Spleen (tissue), 7 donors: ENCODE measurements at regions not wholly inside any gene's neighbourhood (a gene's known extent, or its start where the extent isn't known, plus 50 kb on each side); places are given as distances from the start of the nearest gene placed in this dataset.

Source experiments
- CTCF ChIP-seq, 11 experiments: fragments of 200-600 bp in 7 of 11; fragments of 450-650 bp in 4 of 11; sonication (generic) in 4 of 11; IDR thresholded peaks in 8 of 11; conservative IDR thresholded peaks in 3 of 11; 1 replicate in 7 of 11; 2 replicates in 4 of 11; pipeline versions ENCODE4 v1.4.0 to v1.8.0; 2016 to 2021; ENCODE audit warnings: antibody characterized with exemption in 11 of 11, inconsistent platforms in 4 of 11, mild to moderate bottlenecking in 1 of 11
- POLR2A ChIP-seq, 3 donors: fragments of 450-650 bp; IDR thresholded peaks; one replicate each; pipeline ENCODE4 v1.5.1; 2017; ENCODE audit warnings: antibody characterized with exemption in 3 of 3, mild to moderate bottlenecking in 1 of 3
- POLR2AphosphoS5 ChIP-seq, 3 donors: sonication (generic); formaldehyde crosslinking; IDR thresholded peaks; one replicate each; pipeline ENCODE4 v1.5.1; 2017; ENCODE audit warnings: antibody characterized with exemption in 3 of 3
- donor health status: DM: no; HTN: no; CAD: no; lungs with moderate emphysema.
- donor health status: DM: no; HTN: no; CAD: no.
- donor health status: DM: no; HTN: no; CAD: no.

GRCh38 chr21:27152996-27153395, 186.1 kb upstream of the ADAMTS5 start:
- TF ChIP-seq CTCF (IDR thresholded peaks at IDR 0.05 in 8 of 11, conservative IDR thresholded peaks at IDR 0.05 in 3 of 11) (no peak), POLR2AphosphoS5 (IDR thresholded peaks at IDR 0.05) (no peak), POLR2A (IDR thresholded peaks at IDR 0.05) (no peak)
